GM21367 (cell line): ENCODE measurements at regions not wholly inside any gene's neighbourhood (a gene's known extent, or its start where the extent isn't known, plus 50 kb on each side); places are given as distances from the start of the nearest gene placed in this dataset.

Experiments
- ATAC-seq: cut with Tn5 transposase; IDR thresholded peaks from one replicate; pipeline ENCODE4 v1.9.1; 2021; ENCODE audit not compliant: unreplicated experiment

GRCh38 chr11:19345848-19346681 lies 105.3 kb upstream of the E2F8 start:
- ATAC-seq: no peak

GRCh38 chr11:19345519-19345847 lies 104.7 kb upstream of the E2F8 start:
- ATAC-seq: no peak

GRCh38 chr11:19344661-19345518 lies 104.1 kb upstream of the E2F8 start:
- ATAC-seq: no peak

GRCh38 chr11:19342036-19342435 lies 101.3 kb upstream of the E2F8 start:
- ATAC-seq: no peak

GRCh38 chr11:19338375-19338774 lies 97.6 kb upstream of the E2F8 start:
- no peak for ATAC-seq

GRCh38 chr11:19337779-19338178 lies 97.0 kb upstream of the E2F8 start:
- ATAC-seq: no peak

DNA sequence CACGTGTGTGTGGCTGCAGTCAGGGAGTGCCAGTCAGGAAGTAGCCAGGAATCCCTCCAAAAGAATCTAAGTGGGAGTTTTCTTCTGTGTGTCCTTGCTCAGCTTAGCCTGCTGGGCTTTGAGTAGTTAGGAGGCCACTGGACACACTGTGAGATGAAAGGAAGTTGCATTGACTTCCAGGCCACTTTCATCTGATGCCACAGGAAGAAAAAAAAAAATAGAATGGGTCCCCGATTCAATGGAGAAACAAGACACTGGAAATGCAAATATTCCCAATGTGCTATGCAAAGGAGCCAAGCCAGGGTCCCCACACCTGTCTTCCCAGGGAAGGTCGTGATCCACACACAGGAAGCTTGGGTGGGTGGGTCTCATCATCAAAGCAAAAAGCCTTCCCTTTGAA lies 95.6 kb upstream of the E2F8 start:
- no peak for ATAC-seq

DNA sequence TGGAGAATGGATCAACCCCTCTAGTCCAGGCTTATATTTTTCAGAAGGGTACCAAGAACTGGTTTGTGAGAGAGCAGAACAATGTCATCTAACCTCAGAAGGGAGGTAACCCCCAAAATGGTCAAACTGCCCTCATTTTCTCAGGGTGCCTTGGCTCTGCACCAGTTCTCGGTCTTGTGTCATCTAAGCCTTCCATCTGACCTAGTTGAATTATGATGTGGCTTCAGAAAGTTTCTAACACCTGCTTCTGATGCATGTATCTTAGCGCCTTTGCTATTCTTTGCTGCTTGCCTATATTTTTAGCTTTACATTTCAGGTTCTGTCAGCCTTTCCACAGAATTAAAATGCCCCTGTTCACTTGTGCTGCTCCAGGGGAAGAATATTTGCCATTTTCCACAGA lies 91.7 kb upstream of the E2F8 start:
- peak; percentile 80 for ATAC-seq

GRCh38 chr11:19330416-19330815 lies 89.7 kb upstream of the E2F8 start:
- ATAC-seq: no peak

DNA sequence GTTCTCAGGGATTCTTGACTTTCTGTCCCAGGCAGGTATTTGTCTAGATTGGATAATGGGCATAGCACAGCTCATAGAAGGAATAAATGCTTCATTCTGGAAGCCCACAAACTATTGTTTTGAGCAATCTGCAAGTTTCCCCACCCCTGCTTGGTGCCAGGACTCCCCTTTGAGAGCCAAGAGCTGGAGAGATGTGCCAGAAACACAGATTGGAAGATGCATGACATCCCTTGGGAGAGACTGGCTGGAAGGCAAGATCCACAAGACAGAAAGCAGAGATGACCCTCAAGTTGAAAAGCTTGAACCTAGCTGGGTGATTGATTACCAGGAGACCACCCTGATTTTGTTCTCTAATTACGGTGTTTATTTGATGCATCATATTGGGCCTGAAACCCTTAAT lies 89.2 kb upstream of the E2F8 start:
- no peak for ATAC-seq

DNA sequence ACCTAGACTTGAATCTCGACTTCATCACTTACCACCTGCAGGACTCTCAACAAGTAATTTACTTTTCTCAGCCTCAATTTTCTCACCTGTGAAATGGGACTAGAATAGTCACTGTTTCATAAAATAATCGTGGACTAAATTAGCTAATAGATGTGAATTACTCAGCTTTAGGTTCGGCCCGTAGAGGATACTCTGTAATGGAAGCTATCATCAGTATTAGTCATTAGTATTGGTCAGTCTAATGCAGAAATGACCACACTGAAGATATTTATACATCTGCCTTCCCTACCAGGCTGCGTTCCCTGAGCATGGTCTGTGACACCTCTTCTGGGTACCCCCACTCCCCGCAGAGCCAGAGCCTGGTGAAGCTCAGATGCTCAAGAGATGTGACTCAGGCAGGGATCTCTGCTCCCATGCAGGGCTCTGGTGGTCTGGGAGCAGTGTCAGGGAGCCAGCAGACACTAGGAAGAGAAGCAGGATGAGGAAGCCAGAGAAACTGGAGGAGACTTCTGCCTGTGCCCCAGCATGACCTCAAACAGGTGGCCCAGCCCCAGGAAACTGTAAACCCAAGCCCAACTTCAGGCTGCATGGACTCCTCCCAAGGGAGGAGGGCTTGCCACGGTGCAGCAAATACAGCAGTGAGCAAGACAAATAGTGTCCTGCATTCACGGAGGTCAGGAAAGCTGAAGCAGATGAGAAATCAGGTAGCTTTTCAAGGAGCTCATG lies 88.0 kb upstream of the E2F8 start:
- no peak for ATAC-seq

GRCh38 chr11:19327280-19327679 lies 86.5 kb upstream of the E2F8 start:
- no peak for ATAC-seq

DNA sequence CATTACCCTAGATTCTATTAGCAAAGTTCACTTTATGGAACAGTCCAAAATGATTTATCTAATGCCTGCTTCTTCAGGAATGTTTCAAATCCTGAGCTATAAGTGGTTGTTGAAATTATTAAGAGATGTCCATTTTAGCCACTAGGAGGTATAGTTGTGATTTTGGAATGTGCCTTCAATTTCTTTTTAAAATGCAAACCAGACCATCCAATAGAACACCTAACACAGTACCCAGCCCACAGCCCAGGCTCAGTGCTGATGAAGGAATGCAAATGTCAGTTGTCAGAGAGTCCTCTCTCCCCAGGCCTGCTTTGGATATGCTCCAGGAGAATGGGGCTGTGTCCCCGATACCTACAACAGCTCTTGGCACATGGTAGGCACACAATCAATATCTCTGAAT lies 85.8 kb upstream of the E2F8 start:
- no peak for ATAC-seq

GRCh38 chr11:19323502-19323901 lies 82.8 kb upstream of the E2F8 start:
- ATAC-seq: no peak

DNA sequence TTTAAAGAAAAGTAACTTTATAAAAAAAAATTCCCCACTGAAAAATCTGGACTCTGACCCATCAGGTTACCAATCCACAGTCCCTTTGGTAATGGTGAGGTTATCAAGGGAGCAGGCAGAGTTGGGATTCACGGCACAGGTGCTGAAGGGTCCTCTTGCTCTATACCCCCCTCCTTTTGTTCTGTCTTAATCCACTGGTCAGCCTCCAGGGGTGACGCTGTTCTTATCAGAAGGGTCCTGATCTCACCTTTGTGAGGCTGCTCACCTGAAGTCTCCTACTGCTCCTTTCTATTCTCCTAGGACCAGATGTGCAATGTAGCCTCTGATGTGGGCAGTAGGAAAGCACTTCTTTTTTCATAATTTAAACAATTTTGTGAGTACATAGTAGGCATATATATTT lies 80.6 kb upstream of the E2F8 start:
- no peak for ATAC-seq

DNA sequence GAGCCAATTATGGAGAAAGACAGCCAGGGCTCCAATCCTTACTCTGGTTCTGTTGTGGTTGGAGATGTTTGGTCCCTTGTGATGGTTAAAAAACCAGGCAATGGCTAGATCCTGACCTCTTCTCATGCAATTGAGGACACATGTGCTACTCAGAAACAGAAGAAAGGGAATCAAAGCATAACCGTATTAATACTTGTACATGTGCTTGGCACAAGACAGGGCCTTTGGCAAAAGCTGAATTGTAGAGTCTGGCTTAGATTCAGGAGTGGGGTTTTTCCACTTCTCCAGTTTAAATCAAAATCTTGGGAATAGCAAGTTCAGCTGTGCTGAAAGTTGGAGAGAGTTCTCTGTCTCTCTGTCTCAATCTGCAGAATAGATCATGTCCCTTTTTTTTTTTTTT lies 80.1 kb upstream of the E2F8 start:
- no peak for ATAC-seq

DNA sequence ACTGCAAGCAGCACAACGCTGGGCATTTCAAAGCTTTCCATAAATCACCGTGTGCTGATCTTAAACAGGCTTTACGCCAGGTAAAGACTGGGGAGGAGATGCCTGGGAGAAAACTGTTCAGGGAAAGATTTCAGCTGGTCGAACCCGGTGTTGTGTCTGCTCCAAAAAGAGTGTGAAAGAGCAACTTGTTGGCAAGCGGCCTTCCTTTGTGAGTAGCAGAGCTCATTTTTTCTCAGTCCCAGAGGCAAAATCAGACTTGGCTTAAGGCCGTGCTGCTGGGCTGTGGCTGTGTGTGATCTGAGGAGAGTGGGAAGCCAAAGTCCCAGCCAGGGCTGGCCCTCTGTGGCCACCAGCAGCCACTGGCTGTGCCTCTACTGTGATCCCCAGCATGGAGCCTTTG lies 75.7 kb upstream of the E2F8 start:
- no peak for ATAC-seq

DNA sequence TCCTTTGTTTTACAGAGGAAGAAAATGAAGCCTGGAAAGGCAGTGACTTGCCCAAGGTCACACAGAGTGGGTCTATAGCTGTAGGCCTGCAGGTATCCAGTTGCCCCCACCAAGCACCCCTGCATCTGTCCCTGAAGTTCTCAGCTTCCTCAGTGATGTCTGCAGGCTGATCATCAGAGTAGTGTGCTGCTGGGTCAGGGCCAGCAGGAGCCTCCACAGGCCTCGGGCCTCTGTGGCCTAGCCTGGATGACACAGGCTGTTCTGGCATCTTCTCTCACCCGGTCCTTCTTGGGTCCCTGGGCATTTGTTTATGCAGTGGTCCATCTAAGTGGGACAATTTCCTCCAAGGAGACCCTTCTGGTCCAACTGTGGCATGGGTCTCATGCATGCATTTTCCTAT lies 74.8 kb upstream of the E2F8 start:
- ATAC-seq: no peak

DNA sequence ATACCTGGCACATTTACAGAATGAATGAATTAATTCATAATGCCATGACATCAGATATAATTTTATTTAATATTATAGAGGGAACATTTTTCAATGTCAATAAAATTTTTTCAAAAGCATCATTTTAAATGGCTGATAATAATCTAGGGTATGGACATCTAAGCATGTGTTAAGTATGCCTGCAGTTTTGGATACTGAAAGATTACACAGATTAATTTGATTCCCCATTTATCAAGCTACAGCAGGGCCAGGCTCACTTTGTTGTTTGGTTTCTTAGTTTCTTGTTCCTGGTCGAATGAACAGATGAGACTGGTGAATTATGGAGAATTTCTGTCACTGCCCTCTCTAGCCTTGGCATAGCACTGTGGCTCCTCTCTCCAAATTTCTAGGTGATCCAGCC lies 72.4 kb upstream of the E2F8 start:
- no peak for ATAC-seq

DNA sequence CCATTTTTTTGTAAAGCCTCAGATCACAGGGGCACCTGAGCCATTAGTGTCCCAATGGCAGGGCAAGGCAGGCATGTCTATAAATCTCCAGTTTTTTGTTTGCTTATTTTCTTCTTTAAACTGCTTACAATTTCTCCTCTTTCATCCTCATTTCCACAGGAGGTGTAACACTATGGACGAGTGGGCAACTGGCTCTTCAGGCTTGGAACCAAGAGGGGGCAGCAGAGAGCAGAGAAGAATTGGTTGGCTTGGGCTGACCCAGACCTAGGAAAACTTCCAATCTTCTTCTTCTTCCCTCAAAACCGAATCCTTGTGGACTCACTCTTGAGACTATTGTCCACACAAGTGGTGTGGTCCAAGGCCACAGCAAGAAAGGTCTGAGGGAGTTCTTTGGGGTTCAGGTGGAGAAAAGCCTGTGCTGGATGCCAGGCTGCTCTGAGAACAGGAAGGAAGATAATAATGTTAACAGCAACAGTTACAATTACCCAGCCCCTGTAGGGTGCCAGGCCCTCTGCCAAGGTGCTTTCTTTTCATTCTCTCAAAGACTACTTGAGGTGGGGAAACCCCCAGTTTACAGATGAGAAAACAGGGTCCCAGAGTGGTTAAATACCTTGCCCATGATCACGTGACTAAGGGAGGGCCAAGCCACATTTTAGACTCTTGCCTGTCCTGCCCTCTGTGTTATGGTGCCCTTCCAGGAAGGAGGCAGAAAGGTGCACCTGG lies 70.7 kb upstream of the E2F8 start:
- ATAC-seq: peak; percentile 57

DNA sequence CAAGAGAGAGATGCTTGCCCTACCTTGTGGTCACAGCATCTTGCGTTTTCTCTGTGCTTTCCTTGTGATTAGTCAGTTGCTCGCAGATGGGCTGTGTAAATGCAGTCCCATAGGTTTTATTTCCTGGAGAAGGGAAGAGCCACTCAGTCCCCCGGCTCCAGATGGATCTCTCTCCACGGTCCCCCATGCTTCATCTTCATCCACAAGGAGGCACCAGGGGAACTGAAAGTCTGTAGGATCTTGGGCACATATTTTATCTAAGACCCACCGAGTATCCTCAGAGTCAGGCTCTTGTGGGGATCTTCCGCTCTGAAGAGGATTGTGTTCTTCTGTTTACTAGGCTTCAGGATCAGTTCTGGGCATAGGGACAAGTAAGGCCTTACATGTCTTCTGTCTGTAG lies 66.8 kb upstream of the E2F8 start:
- ATAC-seq: no peak
